ENCODE measurements at regions not wholly inside any gene's neighbourhood (a gene's known extent, or its start where the extent isn't known, plus 50 kb on each side); places are given as distances from the start of the nearest gene placed in this dataset.

DNA sequence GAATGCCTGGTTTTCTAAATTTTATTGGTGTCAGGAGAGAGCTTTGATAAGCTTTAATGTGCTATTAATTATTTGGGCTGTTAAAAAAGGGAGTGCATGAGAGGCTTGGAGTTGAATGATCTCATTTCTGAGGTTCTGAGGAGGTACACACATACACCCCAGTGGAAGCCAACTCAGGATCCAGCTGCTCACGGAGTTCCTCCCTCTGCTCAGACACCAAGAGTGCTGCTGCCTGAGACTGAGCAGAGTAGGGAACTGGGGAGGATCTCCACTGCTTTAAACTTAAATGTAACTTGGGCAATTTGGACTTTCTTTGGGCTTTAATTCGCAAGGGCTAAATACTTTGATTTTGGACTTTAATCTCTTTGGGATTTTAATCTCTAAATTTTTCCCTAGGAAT is 414.4 kb upstream of the CADM1 start:
- Histone ChIP-seq H3K27ac (no peak overlapping the region), H3K27me3 (no peaks in the 10 kb centered on the region), H3K36me3 (no peaks in the 10 kb centered on the region), H3K9me3 (no peaks in the 10 kb centered on the region), H3K4me1 (peaks cover 0 to 20% (median 10%) of the 10 kb centered on the region in 4 donors), H3K4me3 (no peak overlapping the region)
- intact Hi-C loops (cut with DNase I) = no loop called here
- TF ChIP-seq, protein P1, sequence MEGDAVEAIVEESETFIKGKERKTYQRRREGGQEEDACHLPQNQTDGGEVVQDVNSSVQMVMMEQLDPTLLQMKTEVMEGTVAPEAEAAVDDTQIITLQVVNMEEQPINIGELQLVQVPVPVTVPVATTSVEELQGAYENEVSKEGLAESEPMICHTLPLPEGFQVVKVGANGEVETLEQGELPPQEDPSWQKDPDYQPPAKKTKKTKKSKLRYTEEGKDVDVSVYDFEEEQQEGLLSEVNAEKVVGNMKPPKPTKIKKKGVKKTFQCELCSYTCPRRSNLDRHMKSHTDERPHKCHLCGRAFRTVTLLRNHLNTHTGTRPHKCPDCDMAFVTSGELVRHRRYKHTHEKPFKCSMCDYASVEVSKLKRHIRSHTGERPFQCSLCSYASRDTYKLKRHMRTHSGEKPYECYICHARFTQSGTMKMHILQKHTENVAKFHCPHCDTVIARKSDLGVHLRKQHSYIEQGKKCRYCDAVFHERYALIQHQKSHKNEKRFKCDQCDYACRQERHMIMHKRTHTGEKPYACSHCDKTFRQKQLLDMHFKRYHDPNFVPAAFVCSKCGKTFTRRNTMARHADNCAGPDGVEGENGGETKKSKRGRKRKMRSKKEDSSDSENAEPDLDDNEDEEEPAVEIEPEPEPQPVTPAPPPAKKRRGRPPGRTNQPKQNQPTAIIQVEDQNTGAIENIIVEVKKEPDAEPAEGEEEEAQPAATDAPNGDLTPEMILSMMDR (IDR thresholded peaks at IDR 0.05) = no peak
- WGBS, 2 donors = 83 to 88% methylated on average over 2 of the region's 2 CpGs
- no peak for DNase-seq

- TF ChIP-seq POLR2AphosphoS5 (IDR thresholded peaks at IDR 0.05) (no peak), EP300 (IDR thresholded peaks at IDR 0.05) (no peak)
- TF ChIP-seq, protein P1 (IDR thresholded peaks at IDR 0.05) = no peak
- no peak overlapping the region for H3K27ac ChIP-seq
- H3K9me3 ChIP-seq = no peaks in the 10 kb centered on the region
- WGBS, 2 donors = 37 to 45% methylated on average over 2 of the region's 2 CpGs
- no peak for DNase-seq
- H3K27me3 ChIP-seq = no peaks in the 10 kb centered on the region
- H3K4me1 ChIP-seq = peaks cover 0 to 20% (median 10%) of the 10 kb centered on the region in 4 donors
- no peak overlapping the region for H3K4me3 ChIP-seq
- no peaks in the 10 kb centered on the region for H3K36me3 ChIP-seq
- intact Hi-C loops (cut with DNase I) = no loop called here
Measured at GRCh38 chr11:115916608-115917007, 412.4 kb upstream of the CADM1 start.

- no peaks in the 10 kb centered on the region for H3K9me3 ChIP-seq
- no peaks in the 10 kb centered on the region for H3K36me3 ChIP-seq
- no peaks in the 10 kb centered on the region for H3K27me3 ChIP-seq
- TF ChIP-seq POLR2A (IDR thresholded peaks at IDR 0.05) (no peak), POLR2AphosphoS5 (IDR thresholded peaks at IDR 0.05) (no peak)
- H3K27ac ChIP-seq = no peak overlapping the region
- WGBS, 2 donors = 84 to 91% methylated on average over 2 of the region's 2 CpGs
- intact Hi-C loops (cut with DNase I) = no loop called here
- no peak for DNase-seq
- no peak overlapping the region for H3K4me3 ChIP-seq
- no peaks in the 10 kb centered on the region for H3K4me1 ChIP-seq
Measured at GRCh38 chr11:115912484-115912945, 408.3 kb upstream of the CADM1 start.

DNA sequence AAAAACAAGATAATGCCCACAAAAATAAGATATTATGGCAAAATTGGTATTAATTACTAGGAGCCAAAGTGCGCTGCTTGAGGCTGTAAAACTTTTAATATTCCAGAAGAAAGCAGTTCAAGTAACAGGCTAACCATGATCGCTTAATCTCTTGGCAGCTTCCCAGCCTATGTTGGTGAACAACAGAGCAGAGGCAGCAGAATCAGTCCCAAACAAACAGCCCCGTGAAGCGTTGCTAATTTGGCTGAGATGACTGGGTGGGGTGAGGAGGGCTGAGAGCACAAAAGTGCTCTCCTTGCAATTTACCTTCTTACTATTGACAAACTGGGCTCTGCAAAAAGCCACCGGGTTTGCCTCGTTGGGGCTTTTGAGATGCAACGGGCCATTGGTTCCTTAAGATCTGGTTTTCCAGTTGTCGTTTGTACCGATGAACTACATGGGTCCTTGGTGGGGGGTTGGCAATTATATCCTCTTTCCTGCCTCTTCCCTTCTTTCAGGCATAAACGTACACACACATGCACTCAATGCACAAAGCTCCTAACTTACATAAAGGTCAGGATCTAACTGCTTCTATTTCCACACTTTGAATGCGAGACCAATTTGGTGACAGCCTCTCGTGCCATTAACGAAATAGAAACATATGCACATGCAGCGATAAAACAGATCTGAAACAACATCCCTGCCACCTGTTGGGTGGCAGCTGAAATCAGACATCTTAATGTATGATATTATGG is 407.6 kb upstream of the CADM1 start:
- Histone ChIP-seq H3K27me3 (no peaks in the 10 kb centered on the region), H3K9me3 (no peaks in the 10 kb centered on the region), H3K4me3 (no peak overlapping the region), H3K36me3 (no peaks in the 10 kb centered on the region), H3K4me1 (no peaks in the 10 kb centered on the region), H3K27ac (no peak overlapping the region)
- WGBS, 2 donors = 58 to 76% methylated on average over 14 of the region's 14 CpGs
- no peak for DNase-seq
- intact Hi-C loops (cut with DNase I) = no loop called here
- TF ChIP-seq, protein P1 (IDR thresholded peaks at IDR 0.05) = no peak
- TF ChIP-seq POLR2AphosphoS5 (IDR thresholded peaks at IDR 0.05) (no peak), EP300 (IDR thresholded peaks at IDR 0.05) (no peak), POLR2A (IDR thresholded peaks at IDR 0.05) (no peak)

- DNase-seq = no peak
- Histone ChIP-seq H3K4me3 (no peak overlapping the region), H3K4me1 (no peaks in the 10 kb centered on the region), H3K9me3 (no peaks in the 10 kb centered on the region), H3K27ac (no peak overlapping the region), H3K36me3 (no peaks in the 10 kb centered on the region), H3K27me3 (no peaks in the 10 kb centered on the region)
- 64 to 77% methylated on average over 1 of the region's 1 CpG for WGBS, 2 donors
- TF ChIP-seq EP300 (IDR thresholded peaks at IDR 0.05) = no peak
- TF ChIP-seq POLR2AphosphoS5 (IDR thresholded peaks at IDR 0.05) = no peak
- TF ChIP-seq, protein P1 (IDR thresholded peaks at IDR 0.05) = no peak
- no peak for TF ChIP-seq POLR2A (IDR thresholded peaks at IDR 0.05)
- intact Hi-C loops (cut with DNase I) = no loop called here
Measured at GRCh38 chr11:115910379-115910778, 406.2 kb upstream of the CADM1 start.
